Vagina (tissue), 2 donors: ENCODE measurements at regions not wholly inside any gene's neighbourhood (a gene's known extent, or its start where the extent isn't known, plus 50 kb on each side); places are given as distances from the start of the nearest gene placed in this dataset.

Experiments used
- DNase-seq, 2 donors: peaks; one replicate each; pipeline ENCODE4 v3.0.0-alpha.2; 2017; ENCODE audit errors: extremely low spot score in 2 of 2
- H3K27ac ChIP-seq: fragments of 200-600 bp; sonication (generic); one replicate; pipeline ENCODE4 v1.5.1; 2019
- H3K27me3 ChIP-seq: fragments of 200-600 bp; sonication (generic); one replicate; pipeline ENCODE4 v1.5.1; 2019
- H3K36me3 ChIP-seq, 2 donors: fragments of 200-600 bp; sonication (generic); one replicate each; pipeline ENCODE4 v1.5.1; 2017 to 2019
- H3K4me1 ChIP-seq: fragments of 200-600 bp; sonication (generic); one replicate; pipeline ENCODE4 v1.5.1; 2019
- H3K4me3 ChIP-seq, 2 donors: fragments of 200-600 bp; sonication (generic); 1 replicate in 1 of 2; 2 replicates in 1 of 2; pipeline ENCODE4 v1.5.1; 2016 to 2019
- H3K9me3 ChIP-seq: fragments of 200-600 bp; sonication (generic); one replicate; pipeline ENCODE4 v1.5.1; 2019
- CTCF ChIP-seq, 3 experiments: fragments of 450-650 bp in 2 of 3; fragments of 200-600 bp in 1 of 3; sonication (generic) in 1 of 3; IDR thresholded peaks; one replicate each; pipeline ENCODE4 v1.5.1; 2017 to 2019; ENCODE audit warnings: antibody characterized with exemption in 3 of 3, mild to moderate bottlenecking in 2 of 3, moderate library complexity in 2 of 3
- POLR2A ChIP-seq, 2 donors: fragments of 450-650 bp; IDR thresholded peaks; one replicate each; pipeline ENCODE4 v1.6.1; 2017; ENCODE audit warnings: antibody characterized with exemption in 2 of 2, mild to moderate bottlenecking in 2 of 2, moderate library complexity in 2 of 2
- POLR2AphosphoS5 ChIP-seq, 2 donors: sonication (generic); formaldehyde crosslinking; IDR thresholded peaks; one replicate each; pipeline ENCODE4 v1.9.0; 2017; ENCODE audit warnings: antibody characterized with exemption in 2 of 2, mild to moderate bottlenecking in 2 of 2, low read depth in 1 of 2; ENCODE audit not compliant: insufficient read depth in 1 of 2
- intact Hi-C: fragments of 100-400 bp; cut with DNase I; formaldehyde crosslinking; loops from one replicate; pipeline ENCODE4 v1.15.1; 2023

- H3K4me1 ChIP-seq: no peaks in the 10 kb centered on the region
- H3K36me3 ChIP-seq: no peaks in the 10 kb centered on the region
- no peak overlapping the region for H3K4me3 ChIP-seq
- no peak for TF ChIP-seq CTCF (IDR thresholded peaks at IDR 0.05)
- TF ChIP-seq POLR2A (IDR thresholded peaks at IDR 0.05): no peak
- no peak for TF ChIP-seq POLR2AphosphoS5 (IDR thresholded peaks at IDR 0.05; ENCODE audit: insufficient read depth in 1 of 2, low read depth in 1 of 2)
- peak in 1 of 2 donors; percentile 49 for DNase-seq
- H3K27me3 ChIP-seq: no peaks in the 10 kb centered on the region
- no peaks in the 10 kb centered on the region for H3K9me3 ChIP-seq
- no peak overlapping the region for H3K27ac ChIP-seq
- intact Hi-C loops: no loop called here
Observed at GRCh38 chr15:31570591-31570990, 244.0 kb downstream of the KLF13 start.

- Histone ChIP-seq H3K4me1 (no peaks in the 10 kb centered on the region), H3K27me3 (no peaks in the 10 kb centered on the region), H3K9me3 (no peaks in the 10 kb centered on the region), H3K4me3 (no peak overlapping the region), H3K27ac (no peak overlapping the region), H3K36me3 (no peaks in the 10 kb centered on the region)
- peak in 1 of 2 donors; percentile 19 for DNase-seq
- intact Hi-C loops: no loop called here
- TF ChIP-seq CTCF (IDR thresholded peaks at IDR 0.05) (no peak), POLR2AphosphoS5 (IDR thresholded peaks at IDR 0.05; ENCODE audit: insufficient read depth in 1 of 2, low read depth in 1 of 2) (no peak), POLR2A (IDR thresholded peaks at IDR 0.05) (no peak)
Observed at GRCh38 chr15:31571676-31572075, 245.0 kb downstream of the KLF13 start.

GRCh38 chr15:31573759-31574158 is 247.1 kb downstream of the KLF13 start:
- Histone ChIP-seq H3K27me3 (no peaks in the 10 kb centered on the region), H3K36me3 (no peaks in the 10 kb centered on the region), H3K27ac (no peak overlapping the region), H3K4me1 (no peaks in the 10 kb centered on the region), H3K9me3 (no peaks in the 10 kb centered on the region), H3K4me3 (no peak overlapping the region)
- intact Hi-C loops: no loop called here
- DNase-seq: no peak
- TF ChIP-seq CTCF (IDR thresholded peaks at IDR 0.05) (no peak), POLR2AphosphoS5 (IDR thresholded peaks at IDR 0.05; ENCODE audit: insufficient read depth in 1 of 2, low read depth in 1 of 2) (no peak), POLR2A (IDR thresholded peaks at IDR 0.05) (no peak)

GRCh38 chr15:31574766-31575165 is 248.1 kb downstream of the KLF13 start:
- Histone ChIP-seq H3K27me3 (no peaks in the 10 kb centered on the region), H3K36me3 (no peaks in the 10 kb centered on the region), H3K4me1 (no peaks in the 10 kb centered on the region), H3K27ac (no peak overlapping the region), H3K9me3 (no peaks in the 10 kb centered on the region), H3K4me3 (no peak overlapping the region)
- no peak for TF ChIP-seq POLR2AphosphoS5 (IDR thresholded peaks at IDR 0.05; ENCODE audit: insufficient read depth in 1 of 2, low read depth in 1 of 2)
- TF ChIP-seq POLR2A (IDR thresholded peaks at IDR 0.05): no peak
- intact Hi-C loops: no loop called here
- peak; percentile 55 to 64 for DNase-seq

- DNase-seq: no peak
- no peak overlapping the region for H3K27ac ChIP-seq
- no peak overlapping the region for H3K4me3 ChIP-seq
- H3K4me1 ChIP-seq: no peaks in the 10 kb centered on the region
- H3K27me3 ChIP-seq: no peaks in the 10 kb centered on the region
- H3K36me3 ChIP-seq: no peaks in the 10 kb centered on the region
- TF ChIP-seq POLR2AphosphoS5 (IDR thresholded peaks at IDR 0.05; ENCODE audit: insufficient read depth in 1 of 2, low read depth in 1 of 2) (no peak), POLR2A (IDR thresholded peaks at IDR 0.05) (no peak), CTCF (IDR thresholded peaks at IDR 0.05) (no peak)
- intact Hi-C loops: no loop called here
- H3K9me3 ChIP-seq: no peaks in the 10 kb centered on the region
Observed at GRCh38 chr15:31577108-31577507, 250.5 kb downstream of the KLF13 start.
